Activated B cell treated with CpG ODN at 0.5 μM for 24 hours (primary cell): ENCODE measurements at regions not wholly inside any gene's neighbourhood (a gene's known extent, or its start where the extent isn't known, plus 50 kb on each side); places are given as distances from the start of the nearest gene placed in this dataset.

Experiments used
- ATAC-seq: fragments of 200-7000 bp; cut with Tn5 transposase; one replicate; pipeline ENCODE4 v1.10.0; 2021; ENCODE audit warnings: low read depth, mild to moderate bottlenecking, moderate library complexity
- CTCF ChIA-PET: fragments of 350-600 bp; sonication (Branson Sonifier 250); formaldehyde crosslinking; loops from one replicate; lab custom pipeline; 2021; ENCODE audit warnings: antibody characterized with exemption; lab: Charles Lee
- POLR2A ChIA-PET: fragments of 350-600 bp; sonication (Branson Sonifier 250); formaldehyde crosslinking; loops from one replicate; lab custom pipeline; 2021; ENCODE audit warnings: antibody characterized with exemption; lab: Charles Lee
- DNase-seq: peaks from one replicate; pipeline ENCODE4 v3.0.0; 2022
- H3K27ac Mint-ChIP-seq: one replicate; pipeline ENCODE4 v1.8.0; 2020; ENCODE audit warnings: mixed read lengths
- H3K27me3 Mint-ChIP-seq: one replicate; pipeline ENCODE4 v1.8.0; 2021; ENCODE audit warnings: mixed read lengths
- H3K36me3 Mint-ChIP-seq: one replicate; pipeline ENCODE4 v1.8.0; 2021; ENCODE audit warnings: low read depth, mixed read lengths
- H3K4me1 Mint-ChIP-seq: one replicate; pipeline ENCODE4 v1.8.0; 2021; ENCODE audit warnings: mixed read lengths
- H3K4me3 Mint-ChIP-seq: one replicate; pipeline ENCODE4 v1.8.0; 2020; ENCODE audit warnings: mild to moderate bottlenecking, mixed read lengths
- H3K9me3 Mint-ChIP-seq: one replicate; pipeline ENCODE4 v1.8.0; 2020; ENCODE audit warnings: mixed read lengths
- intact Hi-C: fragments of 100-400 bp; cut with micrococcal nuclease; formaldehyde crosslinking; loops from one replicate; pipeline ENCODE4 v1.15.1; 2024
- TF ChIP-seq, protein P1 (sequence below): fragments of 200-600 bp; IDR thresholded peaks from one replicate; pipeline ENCODE4 v1.8.0; 2022; ENCODE audit warnings: antibody characterized with exemption, mild to moderate bottlenecking

DNA sequence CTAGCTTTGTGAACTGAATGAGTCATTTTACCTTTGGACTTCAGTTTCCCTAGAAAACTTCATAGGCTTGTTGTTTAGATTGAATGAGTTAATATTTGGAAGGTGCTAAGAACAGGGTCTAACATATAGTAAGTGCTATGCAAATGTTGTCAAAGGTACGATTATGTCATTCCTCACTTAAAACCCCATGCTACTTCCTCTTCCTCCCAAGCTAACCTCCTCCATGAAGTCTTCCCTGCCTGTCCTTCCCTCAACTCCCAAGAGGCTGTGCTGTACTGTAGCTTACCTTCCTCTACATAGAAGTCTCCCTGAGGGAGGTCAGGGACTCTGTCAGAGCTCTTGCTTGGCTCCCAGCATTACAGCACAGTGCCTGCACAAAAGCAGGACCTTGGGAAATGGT, 103.4 kb upstream of the PJA1 start:
- no peak for ATAC-seq

DNA sequence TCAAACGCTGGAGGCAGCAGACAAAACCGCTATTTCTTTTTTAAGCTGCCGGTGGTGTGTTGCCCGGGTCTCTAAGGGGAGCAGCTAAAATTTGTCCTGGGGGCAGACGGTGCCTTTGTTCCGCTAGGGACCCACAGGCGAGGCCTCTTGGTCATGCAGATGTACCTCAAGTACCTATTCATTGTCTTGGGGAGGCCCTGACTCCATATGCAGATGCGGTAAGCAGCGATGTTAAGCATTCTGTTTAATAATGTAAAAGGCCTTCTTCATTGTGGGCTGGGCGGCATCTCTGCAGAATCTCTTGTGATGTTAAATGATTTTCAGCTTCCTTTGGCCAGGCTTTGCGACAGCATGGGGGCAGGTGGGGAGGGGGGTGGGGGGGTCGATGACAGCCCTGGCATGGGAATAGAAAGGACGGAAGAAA, 98.9 kb upstream of the PJA1 start:
- Mint-ChIP-seq H3K4me3 (no peak overlapping the region), H3K4me1 (no peaks in the 10 kb centered on the region), H3K9me3 (no peaks in the 10 kb centered on the region), H3K27me3 (peaks cover 10% of the 10 kb centered on the region), H3K36me3 (no peaks in the 10 kb centered on the region), H3K27ac (no peak overlapping the region)
- ATAC-seq (no peak), DNase-seq (no peak)
- CTCF ChIA-PET: no interaction called here
- TF ChIP-seq, protein P1, sequence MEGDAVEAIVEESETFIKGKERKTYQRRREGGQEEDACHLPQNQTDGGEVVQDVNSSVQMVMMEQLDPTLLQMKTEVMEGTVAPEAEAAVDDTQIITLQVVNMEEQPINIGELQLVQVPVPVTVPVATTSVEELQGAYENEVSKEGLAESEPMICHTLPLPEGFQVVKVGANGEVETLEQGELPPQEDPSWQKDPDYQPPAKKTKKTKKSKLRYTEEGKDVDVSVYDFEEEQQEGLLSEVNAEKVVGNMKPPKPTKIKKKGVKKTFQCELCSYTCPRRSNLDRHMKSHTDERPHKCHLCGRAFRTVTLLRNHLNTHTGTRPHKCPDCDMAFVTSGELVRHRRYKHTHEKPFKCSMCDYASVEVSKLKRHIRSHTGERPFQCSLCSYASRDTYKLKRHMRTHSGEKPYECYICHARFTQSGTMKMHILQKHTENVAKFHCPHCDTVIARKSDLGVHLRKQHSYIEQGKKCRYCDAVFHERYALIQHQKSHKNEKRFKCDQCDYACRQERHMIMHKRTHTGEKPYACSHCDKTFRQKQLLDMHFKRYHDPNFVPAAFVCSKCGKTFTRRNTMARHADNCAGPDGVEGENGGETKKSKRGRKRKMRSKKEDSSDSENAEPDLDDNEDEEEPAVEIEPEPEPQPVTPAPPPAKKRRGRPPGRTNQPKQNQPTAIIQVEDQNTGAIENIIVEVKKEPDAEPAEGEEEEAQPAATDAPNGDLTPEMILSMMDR: no peak
- POLR2A ChIA-PET: no interaction called here
- intact Hi-C loops: no loop called here

More for the DNA sequence above, 103.4 kb upstream of the PJA1 start:
- no peaks in the 10 kb centered on the region for H3K4me1 Mint-ChIP-seq
- H3K4me3 Mint-ChIP-seq: no peak overlapping the region
- H3K27me3 Mint-ChIP-seq: no peaks in the 10 kb centered on the region
- H3K36me3 Mint-ChIP-seq: no peaks in the 10 kb centered on the region
- no peak overlapping the region for H3K27ac Mint-ChIP-seq
- ChIA-PET POLR2A (no interaction called here), CTCF (no interaction called here)
- DNase-seq: no peak
- intact Hi-C loops: no loop called here
- TF ChIP-seq, protein P1: no peak
- H3K9me3 Mint-ChIP-seq: no peaks in the 10 kb centered on the region

DNA sequence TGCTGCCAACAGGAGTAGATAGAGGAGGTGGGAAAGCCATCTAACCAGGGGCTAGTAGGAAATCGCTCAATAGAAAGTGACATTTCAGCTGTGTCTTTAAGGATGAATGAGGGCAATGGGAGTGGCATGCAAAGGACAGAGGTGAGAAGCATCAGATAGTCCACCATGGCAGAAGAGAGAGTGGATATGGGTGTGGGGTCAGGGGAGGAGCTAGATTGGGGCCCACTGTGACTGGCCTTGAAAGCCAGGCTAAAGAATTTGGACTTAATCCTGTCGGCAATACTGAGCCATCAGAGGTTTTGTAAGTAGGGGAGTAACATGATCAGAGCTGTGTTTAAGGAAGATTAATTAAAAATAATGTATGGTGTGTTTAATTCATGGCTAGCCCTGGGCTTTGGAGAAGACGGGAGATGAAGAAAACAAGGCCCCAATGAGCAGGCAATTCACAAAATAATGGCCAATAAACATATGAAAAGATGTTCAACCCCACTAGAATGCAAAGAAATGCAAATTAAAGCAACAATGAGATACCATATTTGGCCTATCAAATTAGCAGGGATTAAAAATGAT, 98.1 kb upstream of the PJA1 start:
- no peaks in the 10 kb centered on the region for H3K9me3 Mint-ChIP-seq
- peaks cover 10% of the 10 kb centered on the region for H3K27me3 Mint-ChIP-seq
- POLR2A ChIA-PET: no interaction called here
- H3K4me3 Mint-ChIP-seq: no peak overlapping the region
- intact Hi-C loops: no loop called here
- H3K36me3 Mint-ChIP-seq: no peaks in the 10 kb centered on the region
- H3K27ac Mint-ChIP-seq: no peak overlapping the region
- CTCF ChIA-PET: no interaction called here
- ATAC-seq (no peak), DNase-seq (no peak)
- H3K4me1 Mint-ChIP-seq: no peaks in the 10 kb centered on the region
- TF ChIP-seq, protein P1: no peak

DNA sequence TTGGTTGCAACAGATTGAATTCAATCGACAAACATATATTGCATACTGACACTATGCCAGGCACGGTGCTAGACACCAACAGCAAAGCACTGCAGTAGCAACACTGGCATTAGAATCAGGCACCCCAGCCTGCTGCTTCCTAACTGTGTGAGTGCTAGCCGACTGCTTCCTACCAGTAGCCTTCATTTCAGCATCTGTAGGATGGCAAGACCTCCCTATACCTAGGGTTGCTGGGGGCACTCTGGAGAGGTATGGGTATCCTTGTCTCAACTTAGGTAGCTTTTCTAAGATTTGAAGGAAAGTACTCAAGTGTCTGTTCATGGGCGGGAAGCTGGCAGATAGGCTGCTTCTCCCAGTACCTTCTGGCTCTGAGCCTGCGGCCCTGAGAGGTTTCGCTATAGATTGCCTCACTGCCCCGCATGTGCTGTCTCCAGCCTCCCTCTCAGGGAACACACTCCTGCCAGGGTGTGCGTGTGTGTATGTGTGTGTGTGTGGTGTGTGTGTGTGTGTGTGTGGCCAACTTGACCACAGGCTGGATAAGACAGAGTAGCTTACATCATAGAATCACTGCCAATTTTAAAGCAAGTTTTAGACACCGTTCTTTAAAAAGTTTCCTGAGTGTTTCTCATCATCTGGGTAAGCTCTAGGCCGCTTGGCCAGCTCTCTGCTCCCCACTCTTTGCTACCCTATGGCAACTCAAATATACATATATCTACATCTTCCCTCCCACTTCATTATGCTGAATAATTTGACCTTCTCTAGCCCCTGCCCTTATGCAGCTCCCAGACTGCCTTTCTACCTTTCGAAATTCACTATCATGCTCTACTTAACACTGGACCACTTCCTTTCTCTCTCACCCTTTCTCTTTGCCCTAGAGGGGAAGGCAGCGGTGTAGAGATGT, 97.0 kb upstream of the PJA1 start:
- Mint-ChIP-seq H3K27me3 (peaks cover 10% of the 10 kb centered on the region), H3K4me3 (no peak overlapping the region), H3K27ac (no peak overlapping the region), H3K36me3 (no peaks in the 10 kb centered on the region), H3K9me3 (no peaks in the 10 kb centered on the region), H3K4me1 (no peaks in the 10 kb centered on the region)
- CTCF ChIA-PET: no interaction called here
- ATAC-seq: no peak
- intact Hi-C loops: no loop called here
- TF ChIP-seq, protein P1: no peak
- POLR2A ChIA-PET: no interaction called here
- no peak for DNase-seq

DNA sequence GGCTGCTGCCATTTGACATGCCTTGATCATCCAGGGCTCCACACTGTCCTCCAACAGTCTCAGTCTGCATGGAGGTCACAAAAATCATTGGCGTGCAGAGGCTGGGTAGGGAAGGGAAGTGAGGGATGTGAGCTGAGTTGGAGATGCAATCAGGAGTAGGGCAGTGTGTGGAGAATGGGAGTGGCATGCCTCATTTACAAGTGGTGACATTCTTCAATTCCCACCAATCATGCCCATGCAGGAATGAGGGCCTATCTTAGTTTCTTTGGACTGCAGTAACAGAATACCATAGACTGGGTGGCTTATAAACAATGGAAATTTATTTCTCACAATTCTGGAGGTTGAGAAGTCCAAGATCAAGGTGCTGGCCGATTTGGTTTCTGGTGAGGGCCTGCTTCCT, 94.9 kb upstream of the PJA1 start:
- ChIA-PET POLR2A (no interaction called here), CTCF (no interaction called here)
- no peaks in the 10 kb centered on the region for H3K4me1 Mint-ChIP-seq
- no peaks in the 10 kb centered on the region for H3K9me3 Mint-ChIP-seq
- intact Hi-C loops: no loop called here
- peaks cover 10% of the 10 kb centered on the region for H3K27me3 Mint-ChIP-seq
- no peaks in the 10 kb centered on the region for H3K36me3 Mint-ChIP-seq
- DNase-seq: no peak
- ATAC-seq: no peak
- TF ChIP-seq, protein P1: no peak
- H3K27ac Mint-ChIP-seq: no peak overlapping the region
- no peak overlapping the region for H3K4me3 Mint-ChIP-seq
